Neural cell (in vitro differentiated cells): ENCODE measurements at regions not wholly inside any gene's neighbourhood (a gene's known extent, or its start where the extent isn't known, plus 50 kb on each side); places are given as distances from the start of the nearest gene placed in this dataset.

Source experiments
- CTCF ChIP-seq: fragments of 450-650 bp; IDR thresholded peaks from 2 replicates; pipeline ENCODE4 v1.5.1; 2014; ENCODE audit warnings: antibody characterized with exemption, mild to moderate bottlenecking, moderate library complexity; ENCODE audit not compliant: poor library complexity, severe bottlenecking
- EP300 ChIP-seq: fragments of 450-650 bp; conservative IDR thresholded peaks from 2 replicates; pipeline ENCODE4 v1.6.1; 2014; ENCODE audit warnings: antibody characterized with exemption, mild to moderate bottlenecking, moderate library complexity; ENCODE audit not compliant: poor library complexity, severe bottlenecking
- EZH2 ChIP-seq: fragments of 200-600, 300-800 bp; shearing (Covaris generic), sonication (generic); IDR thresholded peaks from 2 replicates; pipeline ENCODE4 v1.6.1; 2014; ENCODE audit warnings: antibody characterized with exemption, low read length, borderline replicate concordance, mild to moderate bottlenecking; ENCODE audit not compliant: insufficient read depth, poor library complexity, severe bottlenecking
- POLR2AphosphoS5 ChIP-seq: IDR thresholded peaks from 2 replicates; pipeline ENCODE4 v1.6.1; 2012
- RAD21 ChIP-seq: fragments of 450-650 bp; conservative IDR thresholded peaks from 2 replicates; pipeline ENCODE4 v1.6.1; 2014; ENCODE audit warnings: antibody characterized with exemption, mild to moderate bottlenecking, moderate library complexity
- TAF1 ChIP-seq: IDR thresholded peaks from 2 replicates; pipeline ENCODE4 v1.6.1; 2012; ENCODE audit warnings: low read depth

- TF ChIP-seq CTCF = no peak
- TF ChIP-seq EZH2 = no peak
- no peak for TF ChIP-seq POLR2AphosphoS5
- TF ChIP-seq RAD21 = no peak
- no peak for TF ChIP-seq EP300
- no peak for TF ChIP-seq TAF1
Observed at GRCh38 chr2:128708106-128708816, 389.6 kb upstream of the HS6ST1 start.
